Keratinocyte (primary cell): ENCODE measurements at regions not wholly inside any gene's neighbourhood (a gene's known extent, or its start where the extent isn't known, plus 50 kb on each side); places are given as distances from the start of the nearest gene placed in this dataset.

ENCODE experiments used
- EZH2 ChIP-seq: IDR thresholded peaks from one replicate; pipeline ENCODE4 v1.6.1; 2012; ENCODE audit warnings: inconsistent platforms, mild to moderate bottlenecking, low read length, moderate library complexity
- TF ChIP-seq, protein P1 (sequence below), 3 experiments: IDR thresholded peaks in 1 of 3; conservative IDR thresholded peaks in 1 of 3; optimal IDR thresholded peaks in 1 of 3; 2 replicates in 2 of 3; 3 replicates in 1 of 3; pipeline versions ENCODE3 to v1.5.1; 2011; ENCODE audit warnings: low read length in 3 of 3, mild to moderate bottlenecking in 3 of 3, moderate library complexity in 2 of 3, control low read depth in 1 of 3, inconsistent platforms in 1 of 3; ENCODE audit not compliant: insufficient read depth in 2 of 3; ENCODE audit errors: extremely low read depth in 1 of 3

DNA sequence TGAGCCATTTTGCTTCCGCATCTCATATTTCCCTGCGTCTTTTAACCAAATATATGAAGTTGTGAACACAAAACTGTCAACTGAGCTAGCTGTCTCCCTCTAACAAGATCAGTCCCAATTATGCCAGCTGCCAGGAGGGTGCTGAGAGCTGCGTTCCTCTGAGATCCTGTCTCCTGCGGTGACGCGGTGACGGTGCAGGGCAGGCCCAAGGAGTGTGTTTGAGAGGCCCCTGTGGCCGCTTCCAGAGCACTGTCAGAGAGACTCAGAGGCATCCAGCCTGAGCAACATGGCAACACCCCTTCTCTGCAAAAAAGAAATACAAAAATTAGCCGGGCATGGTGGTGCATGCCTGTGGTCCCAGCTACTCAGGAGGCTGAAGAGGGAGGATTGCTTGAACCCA lies 126.3 kb upstream of the FOXD4L5 start:
- TF ChIP-seq, protein P1, sequence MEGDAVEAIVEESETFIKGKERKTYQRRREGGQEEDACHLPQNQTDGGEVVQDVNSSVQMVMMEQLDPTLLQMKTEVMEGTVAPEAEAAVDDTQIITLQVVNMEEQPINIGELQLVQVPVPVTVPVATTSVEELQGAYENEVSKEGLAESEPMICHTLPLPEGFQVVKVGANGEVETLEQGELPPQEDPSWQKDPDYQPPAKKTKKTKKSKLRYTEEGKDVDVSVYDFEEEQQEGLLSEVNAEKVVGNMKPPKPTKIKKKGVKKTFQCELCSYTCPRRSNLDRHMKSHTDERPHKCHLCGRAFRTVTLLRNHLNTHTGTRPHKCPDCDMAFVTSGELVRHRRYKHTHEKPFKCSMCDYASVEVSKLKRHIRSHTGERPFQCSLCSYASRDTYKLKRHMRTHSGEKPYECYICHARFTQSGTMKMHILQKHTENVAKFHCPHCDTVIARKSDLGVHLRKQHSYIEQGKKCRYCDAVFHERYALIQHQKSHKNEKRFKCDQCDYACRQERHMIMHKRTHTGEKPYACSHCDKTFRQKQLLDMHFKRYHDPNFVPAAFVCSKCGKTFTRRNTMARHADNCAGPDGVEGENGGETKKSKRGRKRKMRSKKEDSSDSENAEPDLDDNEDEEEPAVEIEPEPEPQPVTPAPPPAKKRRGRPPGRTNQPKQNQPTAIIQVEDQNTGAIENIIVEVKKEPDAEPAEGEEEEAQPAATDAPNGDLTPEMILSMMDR (optimal IDR thresholded peaks at IDR 0.05 in 1 of 3, IDR thresholded peaks at IDR 0.05 in 1 of 3, conservative IDR thresholded peaks at IDR 0.05 in 1 of 3; ENCODE audit: extremely low read depth in 1 of 3, insufficient read depth in 2 of 3, low read length in 3 of 3), result no peak
- no peak for TF ChIP-seq EZH2
